HG03342 (cell line): ENCODE measurements at regions not wholly inside any gene's neighbourhood (a gene's known extent, or its start where the extent isn't known, plus 50 kb on each side); places are given as distances from the start of the nearest gene placed in this dataset.

Source experiments
- ATAC-seq: cut with Tn5 transposase; IDR thresholded peaks from one replicate; pipeline ENCODE4 v1.9.1; 2021; ENCODE audit warnings: mild to moderate bottlenecking, moderate library complexity; ENCODE audit not compliant: unreplicated experiment

DNA sequence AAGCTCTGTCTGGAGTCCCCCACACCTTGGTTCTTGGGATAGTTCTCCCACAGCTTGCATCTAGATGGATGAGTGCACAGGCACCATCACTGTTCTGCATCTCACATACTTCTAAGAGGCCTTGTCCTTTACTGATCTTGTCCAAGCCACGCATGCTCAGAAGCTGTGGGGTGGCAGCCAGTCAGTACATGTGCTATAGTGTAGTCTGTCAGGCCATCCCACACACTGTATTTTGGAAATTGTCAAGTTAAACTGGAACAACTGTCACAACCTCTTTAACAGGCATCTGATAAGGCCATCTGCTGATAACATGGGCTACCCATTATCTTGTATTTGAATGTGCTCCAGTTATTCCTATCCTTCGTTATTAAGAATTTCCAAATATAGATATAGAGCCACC lies 296.5 kb upstream of the AZI2 start:
- ATAC-seq: no peak

DNA sequence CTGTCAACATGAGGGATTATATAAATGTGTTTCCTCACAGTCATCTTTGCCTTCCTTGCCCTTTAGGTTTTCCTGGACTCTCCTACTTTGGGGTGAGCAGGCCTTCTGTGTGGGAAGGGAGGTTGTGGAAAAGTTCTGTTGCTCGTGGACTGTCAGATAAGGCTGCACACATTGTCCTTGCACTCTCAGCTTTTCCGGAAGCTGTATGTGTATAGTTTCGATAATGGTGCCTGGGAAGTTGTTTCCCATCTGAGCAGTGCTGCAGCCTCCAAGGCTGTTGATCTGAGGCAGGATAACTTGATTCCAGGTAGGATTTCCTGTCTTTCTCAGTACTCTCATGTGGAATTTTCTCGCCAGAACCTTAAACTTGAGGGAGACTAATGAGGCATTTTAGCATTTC lies 297.8 kb upstream of the AZI2 start:
- no peak for ATAC-seq

DNA sequence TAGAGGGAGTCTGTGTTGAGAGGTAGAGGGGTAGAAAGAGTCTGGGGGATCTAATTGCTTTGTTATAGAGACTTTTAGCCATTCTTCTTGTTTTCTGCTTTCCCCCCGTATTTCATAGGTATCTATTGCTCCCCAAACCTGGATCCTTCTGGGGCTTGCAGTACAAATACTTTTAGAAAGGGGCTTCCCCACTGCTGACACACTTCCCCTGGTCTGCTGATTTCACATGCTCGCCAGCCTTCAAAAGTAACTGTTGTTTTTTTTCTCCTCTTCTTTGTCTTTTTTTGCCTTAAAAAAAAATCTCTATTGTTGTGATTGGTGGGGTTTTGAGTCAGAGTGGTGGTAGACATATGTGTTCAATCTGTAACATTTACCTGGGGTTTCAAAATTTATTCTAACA lies 300.6 kb upstream of the AZI2 start:
- ATAC-seq: no peak

DNA sequence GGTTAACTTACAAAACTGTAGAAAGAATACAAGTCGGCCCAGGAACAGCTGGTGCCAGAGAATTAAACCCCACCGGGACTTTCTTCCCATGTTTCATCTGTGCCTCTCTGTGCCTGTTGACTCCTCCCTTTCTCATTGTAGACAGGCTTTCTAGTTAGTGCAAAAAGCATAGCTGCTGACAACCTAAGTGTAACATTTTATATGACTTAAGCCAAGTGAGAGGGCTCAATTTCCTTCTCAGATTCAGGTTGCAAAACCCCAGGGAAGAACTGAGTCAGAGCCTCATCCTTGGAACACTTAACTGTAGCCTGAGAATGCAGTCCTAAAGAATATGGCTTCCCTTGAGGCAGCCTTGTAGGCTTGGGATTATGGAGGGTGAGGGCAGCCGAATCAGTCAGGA lies 302.5 kb upstream of the AZI2 start:
- ATAC-seq: no peak

DNA sequence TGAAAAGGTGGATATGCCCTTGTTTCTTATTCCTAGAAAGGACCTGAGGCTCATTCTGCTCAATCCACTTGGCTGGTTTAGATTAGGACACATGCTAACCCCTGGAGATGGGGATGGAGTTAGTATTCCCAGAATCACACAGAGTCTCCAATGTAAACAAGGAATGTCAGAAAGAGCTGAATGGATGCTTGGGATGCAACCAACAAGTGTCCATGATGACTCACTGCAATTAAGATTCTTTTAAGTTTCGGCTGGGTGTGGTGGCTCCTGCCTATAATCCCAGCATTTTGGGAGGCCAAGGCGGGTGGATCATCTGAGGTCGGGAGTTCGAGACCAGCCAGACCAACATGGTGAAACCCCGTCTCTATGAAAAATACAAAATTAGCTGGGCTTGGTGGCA lies 315.5 kb upstream of the AZI2 start:
- ATAC-seq: no peak

DNA sequence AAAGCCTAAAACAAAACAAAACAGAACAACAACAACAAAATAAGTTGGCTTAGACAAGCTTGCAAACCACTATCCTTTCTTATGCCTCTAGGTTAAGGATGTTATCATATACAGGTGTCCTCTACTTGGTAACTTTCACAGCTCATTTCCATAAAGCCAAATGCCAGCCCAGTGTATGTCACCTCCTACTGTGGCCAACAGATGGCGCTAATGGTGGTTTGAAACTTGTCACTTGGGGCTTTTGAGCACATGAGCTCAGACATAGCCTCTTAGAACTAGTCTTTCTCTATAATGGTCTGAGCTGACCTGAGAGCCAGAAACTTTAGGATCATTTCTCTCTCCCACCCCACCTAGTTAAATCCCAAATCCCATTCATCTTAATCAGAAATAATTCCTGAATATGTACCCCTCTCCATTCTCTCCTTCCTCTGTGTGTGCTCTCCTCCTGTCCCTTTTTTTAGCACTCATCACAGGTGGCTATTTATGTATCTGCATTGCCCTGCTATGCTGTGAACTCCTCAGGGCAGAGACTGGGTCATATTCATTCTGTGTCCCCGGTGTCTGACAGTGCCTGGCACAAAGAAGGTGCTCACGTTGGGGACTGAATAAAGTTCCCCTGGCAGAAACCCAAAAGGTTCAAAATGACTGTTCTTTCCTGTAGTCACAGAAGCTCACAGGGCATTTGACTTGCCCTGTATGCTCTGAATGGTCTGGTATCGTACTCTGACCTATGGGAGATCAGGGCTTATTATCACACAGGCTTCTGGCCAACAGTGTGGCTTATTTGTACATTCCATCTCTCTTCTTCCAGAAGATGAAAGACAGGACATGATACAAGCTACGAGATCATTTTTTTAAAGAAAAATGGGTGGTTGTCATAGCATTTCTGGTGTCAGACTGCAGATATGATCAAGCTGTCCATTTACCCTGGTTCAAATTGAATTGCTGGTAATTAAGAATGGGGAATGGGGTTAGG lies 319.3 kb upstream of the AZI2 start:
- ATAC-seq: peak; percentile 94

DNA sequence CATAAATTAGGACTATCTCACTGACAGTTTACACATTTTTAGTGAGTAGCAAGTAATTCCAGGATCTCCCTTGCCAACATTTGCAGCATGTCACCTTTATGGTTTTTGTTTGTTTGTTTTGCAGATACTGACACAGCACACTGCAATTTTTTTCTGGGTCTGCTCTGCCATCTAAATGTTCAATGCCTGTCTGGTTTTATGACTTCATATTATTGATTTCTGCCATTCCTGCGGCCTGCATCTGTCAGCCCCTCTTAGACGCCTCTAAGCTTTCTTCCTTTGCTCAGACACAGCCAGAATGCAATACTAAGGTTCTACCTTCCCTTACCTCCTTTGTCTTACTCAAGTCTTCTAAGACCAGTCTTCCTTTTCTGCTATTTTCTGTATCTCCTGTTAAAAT lies 321.2 kb upstream of the AZI2 start:
- no peak for ATAC-seq

DNA sequence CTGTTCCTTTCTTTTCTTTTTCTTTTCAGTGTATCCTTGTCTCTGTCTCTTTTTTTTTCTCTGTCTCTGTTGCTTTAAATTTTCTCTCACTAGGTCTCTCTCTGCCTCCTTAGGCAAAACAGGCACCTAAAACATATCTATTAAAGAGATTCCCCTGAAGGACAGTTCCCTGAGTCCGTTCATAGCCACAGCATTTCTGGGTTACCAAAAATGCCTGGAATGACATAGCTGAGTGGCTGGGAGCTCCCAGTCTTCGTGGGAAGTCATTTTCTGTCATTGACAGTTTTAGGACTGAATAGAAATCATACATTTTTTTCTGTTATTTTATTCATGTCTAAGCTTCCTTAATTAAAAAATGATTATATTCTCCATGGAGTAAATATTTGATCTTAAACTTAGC lies 323.8 kb upstream of the AZI2 start:
- no peak for ATAC-seq

DNA sequence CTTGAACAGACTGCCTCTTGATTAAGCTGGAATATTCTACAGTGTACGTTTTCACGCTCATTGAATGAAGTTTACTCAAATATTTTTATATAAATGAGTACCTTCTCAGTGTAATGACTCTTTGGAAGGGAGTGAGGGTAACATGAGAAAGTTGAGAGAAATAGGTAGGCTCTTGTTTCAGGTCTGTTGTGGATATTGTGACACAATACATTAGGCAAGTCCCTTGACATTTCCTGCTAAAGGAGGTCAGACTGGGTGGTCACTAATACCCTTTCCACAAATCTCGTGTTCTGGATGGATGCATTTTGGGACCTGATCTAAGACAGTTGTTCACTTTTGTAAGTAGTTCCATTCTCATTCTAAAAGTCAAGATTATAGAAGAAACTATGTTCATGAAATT lies 324.8 kb upstream of the AZI2 start:
- ATAC-seq: no peak

DNA sequence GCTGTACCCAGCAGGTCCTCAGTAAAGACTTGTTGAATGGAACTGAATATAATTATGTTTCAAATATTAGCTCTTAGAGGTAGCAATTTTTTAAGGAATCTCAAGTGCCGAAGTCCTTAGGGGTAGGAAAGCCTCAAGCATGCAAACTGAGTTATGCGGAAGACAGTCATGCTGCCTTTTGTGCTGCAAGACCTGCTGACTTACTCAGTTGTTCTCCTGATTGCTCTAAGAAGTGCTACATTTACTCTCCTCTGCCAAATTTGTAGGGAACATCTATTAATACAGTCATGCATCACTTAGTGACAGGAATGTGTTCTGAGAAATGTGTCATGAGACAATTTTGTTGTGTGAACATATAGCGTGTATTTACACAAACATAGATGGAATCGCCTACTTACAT lies 325.6 kb upstream of the AZI2 start:
- ATAC-seq: no peak

DNA sequence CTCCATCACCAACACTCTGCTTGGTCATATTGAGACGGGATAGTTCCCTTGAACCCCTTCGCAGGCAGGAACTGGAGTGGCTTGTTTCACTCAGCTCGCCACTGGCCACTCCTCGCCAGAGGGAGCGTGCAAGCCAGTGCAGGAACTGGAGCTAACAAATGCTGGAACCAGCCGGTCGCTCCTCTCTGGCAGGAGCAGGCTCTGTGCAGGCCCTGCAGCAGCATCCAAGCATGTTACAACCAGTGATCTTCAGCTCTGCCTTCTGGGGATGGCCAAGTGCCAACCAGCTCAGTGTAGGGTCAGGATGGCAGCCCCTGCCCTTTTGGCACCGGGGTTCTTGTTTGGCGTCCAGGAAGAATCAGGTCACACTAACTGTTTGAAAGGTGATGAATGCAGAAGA lies 329.0 kb upstream of the AZI2 start:
- no peak for ATAC-seq

DNA sequence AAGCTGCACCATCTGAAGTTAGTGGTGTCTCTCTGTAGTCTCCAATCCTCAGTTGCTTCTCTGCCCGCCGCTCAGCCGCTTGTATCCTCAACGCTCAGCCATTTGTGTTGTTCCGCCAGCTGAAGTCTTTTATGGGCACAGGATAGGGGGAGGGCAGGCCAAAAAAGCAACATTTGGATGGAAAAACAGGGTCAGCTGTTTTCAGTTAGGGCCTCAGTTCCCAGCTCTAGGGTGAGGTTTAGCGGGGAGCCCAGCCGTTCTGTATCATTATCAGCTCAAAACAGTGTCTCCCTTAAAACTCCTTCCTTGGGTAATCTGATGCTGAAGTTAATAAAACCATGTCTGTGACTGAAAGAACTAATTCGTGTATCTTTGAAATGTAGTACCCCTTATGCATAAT lies 329.5 kb upstream of the AZI2 start:
- ATAC-seq: no peak

DNA sequence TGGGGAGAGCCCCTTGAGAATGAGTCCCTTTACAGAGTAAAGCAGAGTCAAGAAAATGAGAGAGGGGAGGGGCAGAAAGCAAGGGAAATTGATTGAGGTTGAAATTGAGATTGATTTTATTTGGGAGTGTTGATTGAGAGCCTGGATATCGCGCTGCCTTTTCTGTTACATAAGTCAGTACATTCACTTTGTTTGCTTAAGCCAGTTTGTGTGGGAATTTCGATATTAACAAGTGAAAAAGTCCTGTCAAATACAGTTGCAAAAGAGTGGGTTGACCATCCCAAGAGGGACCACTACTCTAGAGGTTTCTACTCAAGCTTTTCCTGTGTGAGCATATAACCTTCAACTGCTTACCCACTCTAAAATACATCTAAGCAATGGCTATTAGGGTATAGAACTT lies 331.4 kb upstream of the AZI2 start:
- ATAC-seq: no peak

DNA sequence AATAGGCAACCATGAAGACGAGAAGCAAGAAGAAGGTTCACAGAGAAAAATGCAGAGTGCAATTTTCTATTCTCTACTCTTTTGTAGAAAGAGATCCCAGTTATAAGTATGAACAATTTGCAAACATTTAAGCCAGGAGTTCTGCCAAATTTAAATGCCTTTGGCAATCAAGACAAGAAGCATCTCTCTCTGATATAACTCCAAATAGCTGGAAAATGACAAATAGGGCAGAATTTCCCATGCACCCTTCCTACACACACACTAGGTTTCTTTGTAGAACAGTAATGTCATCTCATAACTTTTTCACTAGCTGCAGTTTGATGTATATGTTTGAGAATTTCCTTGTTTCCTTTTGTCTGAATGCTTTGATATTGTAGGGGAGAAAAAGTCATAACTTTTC lies 333.5 kb upstream of the AZI2 start:
- no peak for ATAC-seq

DNA sequence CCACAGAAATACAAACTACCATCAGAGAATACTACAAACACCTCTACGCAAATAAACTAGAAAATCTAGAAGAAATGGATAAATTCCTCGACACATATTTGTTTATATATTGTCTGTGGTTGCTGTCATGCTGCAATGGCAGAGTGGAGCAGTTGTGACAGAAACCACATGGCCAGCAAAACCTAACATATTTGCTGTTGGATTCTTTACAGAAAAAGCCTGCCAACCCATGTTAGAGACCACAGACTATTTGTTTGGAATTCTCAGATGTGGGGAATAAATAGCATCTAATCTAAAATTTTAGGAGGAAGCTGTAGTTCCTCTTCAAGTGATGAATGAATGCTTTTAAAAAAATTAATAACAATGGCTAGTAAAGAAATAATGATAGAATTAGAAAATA lies 341.6 kb upstream of the AZI2 start:
- no peak for ATAC-seq

DNA sequence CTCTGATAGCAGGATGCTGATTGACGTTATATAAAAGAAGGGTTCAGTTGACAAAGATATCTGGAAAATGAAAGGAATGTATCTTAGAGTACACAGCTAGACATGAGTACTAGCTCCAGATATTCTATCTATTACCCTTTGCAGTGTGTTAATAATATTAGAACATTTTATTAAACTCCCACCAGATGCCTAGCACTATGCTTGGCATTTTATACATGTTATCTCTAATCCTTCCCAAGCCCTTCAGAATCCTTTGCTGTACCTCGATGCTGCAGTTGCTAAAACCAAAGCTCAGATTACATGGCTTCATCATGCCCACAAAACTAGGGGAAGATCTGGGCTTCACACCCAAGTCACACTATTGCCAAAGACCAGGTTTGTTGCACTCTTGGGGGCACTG lies 350.1 kb upstream of the AZI2 start:
- ATAC-seq: no peak

DNA sequence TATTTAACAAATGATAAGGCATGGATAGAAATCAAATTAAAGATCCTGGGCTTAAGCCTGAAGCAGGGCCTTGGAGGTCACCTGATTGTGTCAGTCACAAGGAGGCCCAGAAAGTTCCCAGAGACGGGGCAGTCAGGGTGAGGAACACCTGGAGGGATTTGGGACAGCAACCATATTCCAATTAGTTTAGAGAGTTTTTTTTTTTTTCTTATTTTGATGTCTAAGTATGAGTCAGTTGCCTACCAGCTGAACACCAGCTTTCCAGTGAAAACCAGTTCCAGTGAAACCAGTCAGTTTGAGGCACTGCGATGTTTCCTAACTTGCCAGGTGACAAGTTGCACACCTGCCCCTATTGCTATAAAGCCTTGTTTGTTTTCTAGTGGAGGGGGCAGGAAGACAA lies 350.7 kb upstream of the AZI2 start:
- ATAC-seq: no peak

DNA sequence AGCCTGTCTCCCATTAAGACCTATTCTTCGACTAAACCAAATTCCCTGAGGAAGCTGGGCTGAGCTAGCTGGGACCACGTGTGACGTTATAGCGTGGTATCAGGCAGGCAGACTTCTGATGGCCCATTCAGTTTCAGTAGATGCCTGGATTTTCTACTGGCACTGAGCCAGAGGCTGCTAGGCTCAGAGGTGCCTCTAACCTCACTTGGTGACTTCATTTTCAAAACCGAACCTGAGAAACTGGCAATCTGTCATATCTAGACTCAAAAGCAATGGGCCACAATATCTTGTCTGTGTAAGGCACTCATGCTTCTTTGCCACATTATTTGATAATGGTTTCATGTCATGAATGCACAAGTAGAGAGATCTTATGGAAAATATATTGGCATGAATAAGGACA lies 352.1 kb upstream of the AZI2 start:
- ATAC-seq: no peak

DNA sequence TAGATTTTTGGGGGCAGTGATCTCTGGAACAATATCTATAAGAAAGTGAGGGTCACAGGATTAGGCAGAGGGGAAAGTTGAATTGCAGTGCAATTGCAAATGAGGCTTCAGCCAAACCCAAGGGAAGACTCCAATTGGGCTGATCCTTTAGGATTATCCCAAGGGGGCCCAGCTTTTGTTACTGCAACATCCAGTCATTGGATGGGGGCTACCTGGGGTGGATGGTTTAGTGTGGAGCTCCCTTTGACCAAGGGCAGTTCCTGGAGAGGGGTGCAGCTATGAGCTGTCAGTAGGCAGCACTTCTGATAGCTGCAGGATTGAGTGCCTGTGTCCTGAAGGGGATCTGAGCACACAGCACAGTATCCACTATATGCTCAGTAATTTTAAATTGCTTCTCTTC lies 355.2 kb upstream of the AZI2 start:
- ATAC-seq: no peak

DNA sequence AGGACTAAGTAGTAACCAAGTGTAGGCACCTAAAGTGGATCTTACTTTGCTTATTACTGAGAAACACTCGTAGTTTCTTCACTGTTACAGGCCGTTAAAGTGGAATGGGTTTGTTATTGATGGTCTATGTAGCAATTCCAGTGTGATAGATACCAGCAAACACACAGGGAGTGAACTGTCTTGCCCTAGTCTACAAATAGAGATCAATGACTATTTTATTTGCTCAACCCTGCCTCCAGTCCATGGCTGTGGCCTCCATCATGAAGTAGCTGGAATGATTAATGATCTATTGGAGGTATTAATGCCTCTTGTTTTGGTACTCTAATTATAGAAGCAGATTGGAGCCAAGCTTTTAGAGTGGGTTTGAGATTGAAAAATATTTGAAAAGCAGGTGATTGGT lies 362.7 kb upstream of the AZI2 start:
- no peak for ATAC-seq

DNA sequence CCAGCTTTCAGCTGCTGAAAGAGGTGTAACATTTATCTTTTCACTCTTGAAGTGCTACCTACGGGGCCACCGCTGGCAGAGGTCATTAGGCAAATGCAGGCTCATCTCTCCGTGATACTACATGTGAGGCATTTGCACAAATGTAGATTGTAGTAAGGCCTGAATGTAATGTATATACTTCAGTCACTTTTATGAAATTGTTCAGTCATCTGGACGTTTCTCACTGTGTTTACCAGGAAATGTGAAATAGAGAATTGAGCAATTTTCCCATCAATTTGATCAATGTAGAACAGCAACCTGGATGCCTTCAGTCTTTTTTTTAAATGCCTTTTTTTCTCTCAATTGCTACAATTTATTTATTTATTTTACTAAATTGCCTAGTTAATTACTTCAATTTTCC lies 368.3 kb upstream of the AZI2 start:
- ATAC-seq: no peak

DNA sequence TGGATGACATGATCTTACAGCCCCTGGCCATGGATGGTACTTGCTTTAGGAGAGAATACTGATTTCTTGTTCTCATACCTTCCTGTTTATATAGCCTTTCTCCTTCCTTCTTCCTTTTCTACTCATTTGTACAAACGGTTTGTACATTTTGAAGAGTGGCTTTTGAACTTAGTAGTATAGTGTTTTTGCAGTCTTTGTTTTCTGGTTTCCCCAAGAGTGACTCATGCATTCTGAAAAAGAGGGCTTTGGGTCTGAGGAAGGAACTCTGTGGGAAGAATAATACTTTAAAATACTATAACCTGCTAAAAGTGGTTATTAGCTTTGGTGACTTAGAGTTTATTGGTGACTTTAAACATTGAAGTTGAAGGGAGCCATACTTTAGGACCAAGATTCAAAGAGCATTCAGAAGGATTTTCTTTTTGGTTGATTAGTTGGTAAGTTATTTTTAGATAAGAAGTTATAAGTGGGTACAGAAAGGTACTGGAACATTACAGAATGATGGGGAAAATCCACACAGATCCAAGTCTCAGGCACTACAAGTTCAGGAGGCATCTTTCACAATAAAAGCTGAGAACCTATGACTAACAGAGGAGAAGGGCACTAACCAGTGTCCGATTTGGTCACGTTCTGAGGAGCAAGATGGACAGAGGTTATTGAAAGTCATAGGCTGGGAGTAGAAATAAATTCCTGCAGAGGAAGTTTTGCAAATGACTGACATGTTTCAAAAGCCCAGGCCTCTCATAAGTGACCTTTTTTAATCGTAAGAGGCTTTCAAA lies 369.6 kb upstream of the AZI2 start:
- no peak for ATAC-seq
